Gastroesophageal sphincter (tissue), 3 donors: ENCODE measurements at regions not wholly inside any gene's neighbourhood (a gene's known extent, or its start where the extent isn't known, plus 50 kb on each side); places are given as distances from the start of the nearest gene placed in this dataset.
"Not testable (repeated sequence)": the region's sequence is repeated elsewhere in the genome, so short reads cannot be mapped to it uniquely, and the experiment has no call there.

ENCODE experiments used
- EP300 ChIP-seq: sonication (generic); formaldehyde crosslinking; IDR thresholded peaks from one replicate; pipeline ENCODE4 v1.6.1; 2017; ENCODE audit warnings: antibody characterized with exemption, mild to moderate bottlenecking
- POLR2A ChIP-seq, 2 donors: fragments of 450-650 bp; IDR thresholded peaks; one replicate each; pipeline ENCODE4 v1.6.1; 2017; ENCODE audit warnings: antibody characterized with exemption in 2 of 2, mild to moderate bottlenecking in 2 of 2, moderate library complexity in 1 of 2
- POLR2AphosphoS5 ChIP-seq: sonication (generic); formaldehyde crosslinking; IDR thresholded peaks from one replicate; pipeline ENCODE4 v1.6.1; 2017; ENCODE audit warnings: antibody characterized with exemption
- TF ChIP-seq, protein P1 (sequence below), 4 experiments: fragments of 200-600 bp in 2 of 4; fragments of 450-650 bp in 2 of 4; sonication (generic) in 1 of 4; IDR thresholded peaks; one replicate each; pipeline ENCODE4 v1.5.1; 2017 to 2019; ENCODE audit warnings: antibody characterized with exemption in 4 of 4, mild to moderate bottlenecking in 2 of 4, moderate library complexity in 2 of 4

DNA sequence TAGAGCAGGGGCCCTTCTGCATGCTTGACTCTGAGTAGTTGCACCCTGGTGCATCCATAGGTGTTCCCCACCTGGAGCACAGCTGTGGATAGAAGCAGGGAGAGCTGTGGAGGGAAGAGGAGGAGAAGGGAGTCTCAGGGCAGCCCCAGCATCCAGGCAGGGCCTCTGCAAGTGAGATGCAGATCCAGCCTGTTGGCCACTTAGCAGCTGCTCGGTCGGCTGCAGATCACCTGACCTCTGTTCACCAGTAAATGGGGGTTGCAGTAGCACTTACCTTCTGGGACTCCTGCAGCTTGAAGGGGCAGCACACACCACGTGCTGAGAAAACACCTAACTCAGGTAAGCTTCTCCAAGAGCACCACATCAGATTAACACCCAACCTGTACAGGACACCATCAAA lies 302.1 kb downstream of the CACNA1B start:
- TF ChIP-seq, protein P1, sequence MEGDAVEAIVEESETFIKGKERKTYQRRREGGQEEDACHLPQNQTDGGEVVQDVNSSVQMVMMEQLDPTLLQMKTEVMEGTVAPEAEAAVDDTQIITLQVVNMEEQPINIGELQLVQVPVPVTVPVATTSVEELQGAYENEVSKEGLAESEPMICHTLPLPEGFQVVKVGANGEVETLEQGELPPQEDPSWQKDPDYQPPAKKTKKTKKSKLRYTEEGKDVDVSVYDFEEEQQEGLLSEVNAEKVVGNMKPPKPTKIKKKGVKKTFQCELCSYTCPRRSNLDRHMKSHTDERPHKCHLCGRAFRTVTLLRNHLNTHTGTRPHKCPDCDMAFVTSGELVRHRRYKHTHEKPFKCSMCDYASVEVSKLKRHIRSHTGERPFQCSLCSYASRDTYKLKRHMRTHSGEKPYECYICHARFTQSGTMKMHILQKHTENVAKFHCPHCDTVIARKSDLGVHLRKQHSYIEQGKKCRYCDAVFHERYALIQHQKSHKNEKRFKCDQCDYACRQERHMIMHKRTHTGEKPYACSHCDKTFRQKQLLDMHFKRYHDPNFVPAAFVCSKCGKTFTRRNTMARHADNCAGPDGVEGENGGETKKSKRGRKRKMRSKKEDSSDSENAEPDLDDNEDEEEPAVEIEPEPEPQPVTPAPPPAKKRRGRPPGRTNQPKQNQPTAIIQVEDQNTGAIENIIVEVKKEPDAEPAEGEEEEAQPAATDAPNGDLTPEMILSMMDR (IDR thresholded peaks at IDR 0.05) = not testable (repeated sequence)
- not testable (repeated sequence) for TF ChIP-seq POLR2AphosphoS5; POLR2A (IDR thresholded peaks at IDR 0.05); EP300
